Hepatic stellate cell (primary cell): ENCODE measurements at regions not wholly inside any gene's neighbourhood (a gene's known extent, or its start where the extent isn't known, plus 50 kb on each side); places are given as distances from the start of the nearest gene placed in this dataset.

ENCODE experiments used
- DNase-seq: peaks from one replicate; pipeline ENCODE4 v3.0.0; 2011; ENCODE audit warnings: low spot score

DNA sequence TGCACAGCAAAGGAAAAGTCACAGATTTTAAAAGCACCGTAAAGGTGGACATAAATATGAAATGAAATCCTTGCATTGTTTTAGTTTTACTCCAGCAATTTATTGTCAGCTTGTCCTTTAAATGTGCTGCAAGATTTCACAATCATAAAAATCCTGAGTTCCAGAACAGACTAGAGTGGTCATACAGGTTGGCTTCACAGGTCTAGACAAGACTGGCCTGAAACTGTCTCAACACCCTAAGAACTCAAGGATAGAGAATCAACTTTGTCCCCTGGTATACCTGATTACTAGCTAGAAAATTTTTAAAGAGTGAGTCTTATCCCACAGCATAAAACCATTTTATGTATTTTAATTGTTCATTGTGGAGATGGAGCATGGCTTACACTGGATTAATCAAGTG, 521.7 kb upstream of the MCTP2 start:
- no peak for DNase-seq

- no peak for DNase-seq
These were observed 522.5 kb upstream of the MCTP2 start for GRCh38 chr15:93708724-93709445.

- DNase-seq = no peak
These were observed 523.6 kb upstream of the MCTP2 start for GRCh38 chr15:93707751-93708150.

GRCh38 chr15:93706495-93707292, 524.7 kb upstream of the MCTP2 start:
- no peak for DNase-seq

GRCh38 chr15:93705753-93706455, 525.5 kb upstream of the MCTP2 start:
- DNase-seq = no peak

DNA sequence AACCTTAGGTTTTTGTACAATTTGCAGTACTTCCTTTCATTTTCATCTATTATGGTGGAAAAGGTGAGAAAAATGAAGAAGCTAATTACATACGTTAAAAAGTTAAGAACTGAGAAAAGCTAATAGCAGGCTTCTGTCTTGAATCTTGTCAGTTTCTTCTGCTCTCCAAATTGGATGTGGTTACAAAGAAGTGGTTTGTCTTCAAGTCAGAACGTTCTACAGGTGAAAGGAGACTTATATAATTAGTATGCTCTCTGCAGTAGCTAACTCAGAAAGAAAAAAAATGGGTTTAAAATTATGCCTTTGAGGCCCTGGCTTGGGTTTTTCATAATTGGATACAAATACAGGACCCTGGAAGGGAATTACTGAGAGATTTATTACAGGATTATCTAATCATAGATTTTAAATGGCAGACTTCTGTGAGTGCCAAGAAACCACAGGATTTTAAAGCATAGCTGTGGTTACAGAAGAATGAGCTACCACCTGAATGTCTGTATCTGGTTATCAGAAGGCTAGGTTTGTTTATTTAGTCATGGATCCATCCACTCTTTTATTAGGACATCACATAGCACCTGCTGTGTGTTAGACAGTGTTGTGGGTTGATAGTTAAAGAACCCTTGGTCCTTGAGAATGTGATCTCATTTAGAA, 528.1 kb upstream of the MCTP2 start:
- no peak for DNase-seq

DNA sequence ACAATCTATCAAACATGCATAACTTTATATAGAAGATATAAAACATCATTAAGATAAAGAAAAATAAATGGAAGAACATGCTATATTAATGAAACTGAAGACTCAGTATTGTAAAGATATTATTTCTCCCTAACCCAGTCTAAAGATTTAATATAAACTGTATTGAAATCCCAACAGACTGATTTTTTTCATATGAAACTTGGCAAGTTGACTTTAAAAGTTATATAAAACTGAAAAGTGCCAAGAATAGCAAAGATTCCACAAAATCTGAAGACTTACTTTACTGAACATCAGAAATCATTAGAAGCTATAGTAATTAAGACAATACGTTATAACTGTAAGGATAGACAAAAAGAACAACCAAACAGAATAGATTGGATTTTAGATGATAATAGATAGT, 531.3 kb upstream of the MCTP2 start:
- DNase-seq = no peak

DNA sequence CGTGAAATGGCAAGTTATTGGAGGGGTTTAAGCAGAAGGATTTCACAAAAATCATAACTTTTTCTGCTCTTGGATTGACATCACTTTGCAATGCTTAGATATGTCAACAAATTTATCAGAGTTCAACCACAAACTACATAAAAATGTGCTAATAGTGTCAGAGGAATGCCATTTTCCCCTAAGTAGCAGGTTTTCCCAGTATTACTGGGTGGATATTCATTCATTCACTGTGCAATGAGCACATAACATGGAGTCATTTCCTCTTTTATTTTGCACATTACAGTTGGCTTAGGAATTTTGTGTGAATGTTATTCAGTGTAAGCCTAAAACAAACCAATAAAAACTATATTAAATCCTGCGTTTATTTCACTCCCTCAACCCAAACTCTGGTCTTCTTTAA, 537.3 kb upstream of the MCTP2 start:
- DNase-seq = no peak

DNA sequence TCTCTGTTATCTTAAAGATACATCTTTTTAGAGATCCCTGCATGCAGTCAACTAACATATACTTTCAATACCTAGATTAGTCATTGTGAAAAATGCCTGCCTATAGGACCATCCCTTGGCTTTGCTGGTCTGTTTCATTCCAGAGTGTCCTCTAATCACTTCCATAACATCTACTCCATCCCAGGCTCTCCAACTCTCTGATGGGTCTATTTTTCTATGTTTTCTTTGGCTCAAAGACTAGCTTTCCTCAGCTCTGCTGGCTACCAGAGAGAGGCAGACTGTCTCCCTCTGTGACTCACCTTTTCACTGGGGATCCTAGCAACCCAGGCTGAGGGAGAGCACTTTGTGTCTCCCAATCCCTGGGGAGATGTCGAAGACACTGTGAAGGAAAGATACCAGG, 547.7 kb upstream of the MCTP2 start:
- DNase-seq = no peak

DNA sequence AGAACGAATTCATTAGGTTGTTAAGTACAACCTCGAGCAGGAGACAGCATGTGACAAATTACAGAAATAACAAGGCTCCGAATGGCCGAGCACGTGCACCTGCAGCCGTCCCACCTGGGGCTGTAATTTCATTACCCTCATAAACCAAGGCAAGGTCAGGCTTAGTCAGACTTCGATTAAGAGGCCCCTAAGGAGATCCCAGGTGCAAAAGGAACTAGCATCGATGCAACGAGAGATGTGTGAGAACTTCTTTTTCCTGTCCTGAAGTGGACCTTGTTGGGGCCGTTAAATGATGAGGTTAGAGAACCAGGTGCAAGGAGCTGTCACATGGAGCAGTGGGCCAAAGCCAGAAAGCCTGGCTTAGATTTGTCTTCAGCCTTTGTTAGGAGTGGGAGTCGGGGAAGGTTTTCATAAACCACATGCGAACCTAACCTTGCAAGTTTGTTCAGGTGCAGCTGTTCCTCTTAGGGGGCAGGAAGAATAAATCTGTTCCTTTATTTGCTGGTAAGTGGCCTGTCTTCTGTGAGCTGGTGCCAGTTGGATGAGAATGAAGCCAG, 559.9 kb upstream of the MCTP2 start:
- DNase-seq = no peak

- DNase-seq = no peak
These were observed 560.4 kb upstream of the MCTP2 start for GRCh38 chr15:93670931-93671330.

DNA sequence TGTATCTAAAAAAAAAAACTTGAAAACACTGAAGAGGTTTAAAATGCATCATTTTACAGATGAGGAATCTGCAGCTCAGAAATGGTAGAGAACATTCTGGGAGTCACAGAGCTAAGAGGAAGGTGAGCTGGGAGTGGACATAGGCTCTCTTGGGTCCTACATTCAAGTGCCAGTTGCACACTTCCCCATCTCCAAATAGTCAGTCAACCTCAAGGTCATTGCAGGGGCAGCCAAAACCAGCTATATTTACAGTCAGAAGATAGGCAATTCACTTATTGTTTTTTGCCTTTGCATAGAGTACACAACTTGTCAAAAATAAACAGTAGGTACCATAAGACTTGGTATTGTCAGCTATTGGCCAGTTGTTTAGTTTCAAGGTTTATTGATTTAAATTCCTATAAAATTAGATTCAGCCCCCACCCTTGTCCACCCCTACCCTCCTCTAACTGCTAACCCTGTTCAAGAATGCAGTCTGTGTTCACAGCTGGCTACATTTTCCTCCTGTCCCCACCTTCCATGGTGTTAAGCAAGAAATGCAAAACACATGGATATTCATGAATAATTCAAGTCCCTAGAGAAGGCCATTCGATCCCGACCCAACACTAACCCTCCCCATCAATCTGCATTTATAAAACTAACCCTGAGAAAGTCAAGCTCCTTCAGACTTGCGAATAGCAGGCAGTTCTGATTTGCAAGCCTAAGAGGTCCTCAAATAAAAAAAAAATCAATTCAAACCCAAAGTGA, 567.0 kb upstream of the MCTP2 start:
- no peak for DNase-seq

GRCh38 chr15:93662162-93662885, 569.0 kb upstream of the MCTP2 start:
- DNase-seq = no peak

- DNase-seq = no peak
These were observed 569.2 kb upstream of the RGMA start for GRCh38 chr15:93658026-93658816.

DNA sequence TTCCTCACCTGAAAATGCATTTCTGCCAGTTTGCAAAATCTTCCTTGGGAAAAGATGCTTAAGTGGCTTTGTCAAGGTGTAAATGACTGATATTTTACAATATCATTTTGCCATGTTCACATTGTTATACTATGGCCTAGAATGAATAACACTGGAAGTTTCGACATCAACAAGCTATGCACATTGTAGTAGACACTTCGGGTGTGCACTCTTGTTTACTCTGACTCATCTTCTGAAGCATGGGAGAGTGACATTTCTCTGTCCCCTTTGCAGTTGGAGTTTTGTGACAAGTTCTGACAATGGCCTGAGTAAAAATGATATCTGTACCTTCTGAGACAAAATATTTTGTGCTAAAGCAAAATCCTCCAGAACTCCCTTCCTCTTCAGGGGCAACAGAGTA, 567.0 kb upstream of the RGMA start:
- no peak for DNase-seq

DNA sequence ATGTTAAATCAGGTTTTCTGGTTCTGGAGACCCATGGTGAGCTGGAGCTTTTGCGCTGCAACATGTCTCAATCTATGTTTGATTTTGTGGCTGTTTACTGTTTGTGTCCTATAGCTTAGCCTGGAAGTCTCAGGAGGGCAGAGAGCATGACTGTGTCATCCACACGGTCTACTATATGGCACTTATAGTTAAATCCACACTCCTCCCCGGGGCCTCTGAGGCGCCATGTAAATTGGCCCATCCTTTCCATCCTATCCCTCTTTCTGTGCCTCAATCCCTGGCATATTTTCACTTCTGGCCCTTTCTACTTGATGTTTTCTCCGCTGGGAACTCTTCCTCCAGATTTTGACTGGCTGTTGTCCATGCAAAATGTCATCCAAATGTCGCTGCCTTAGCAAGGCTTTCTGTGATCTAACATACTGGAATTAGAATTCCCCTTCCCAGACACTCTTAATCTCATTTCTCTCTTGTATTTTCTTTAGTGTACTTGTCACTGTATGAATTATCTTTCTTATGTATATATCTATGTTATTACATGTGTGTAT, 560.8 kb upstream of the RGMA start:
- no peak for DNase-seq

DNA sequence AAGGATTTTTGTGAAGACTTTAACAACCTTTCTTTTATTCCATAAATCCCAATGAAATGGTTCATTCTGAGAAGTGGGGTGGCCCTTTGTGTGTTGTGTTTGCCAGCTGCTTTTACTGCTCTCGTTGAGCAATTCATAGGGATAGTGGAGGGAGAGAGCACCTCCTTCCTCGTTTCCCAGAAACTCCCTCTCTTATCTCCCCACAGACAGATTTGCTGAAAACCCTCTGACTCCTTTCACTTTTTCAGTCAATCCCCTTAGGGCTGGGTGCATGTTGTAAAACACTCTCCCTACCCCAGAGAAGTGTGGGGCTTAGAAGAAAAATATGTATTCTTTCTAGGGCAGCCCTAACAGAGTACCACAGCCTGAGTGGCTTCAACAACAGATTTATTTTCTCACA, 557.2 kb upstream of the RGMA start:
- DNase-seq = no peak

DNA sequence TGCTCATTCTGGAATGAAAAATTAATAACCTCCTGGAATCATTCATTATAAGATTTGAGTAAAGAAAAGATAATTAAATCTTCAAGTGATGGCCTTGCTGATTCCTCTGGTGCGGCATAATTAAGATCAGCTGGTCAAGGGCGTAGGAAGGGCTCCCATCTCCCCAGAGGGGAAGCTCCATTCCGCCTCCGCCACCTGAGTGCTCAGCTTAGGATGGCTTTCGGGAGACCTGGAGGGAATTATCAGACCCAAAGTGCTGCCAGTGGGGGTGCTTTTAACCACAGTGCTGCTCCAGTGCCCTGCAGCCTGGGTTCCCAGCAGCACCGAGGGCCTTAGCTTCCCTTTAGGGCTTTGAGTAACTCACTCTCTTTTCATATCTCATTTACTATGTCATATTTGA, 556.6 kb upstream of the RGMA start:
- DNase-seq = no peak

- DNase-seq = no peak
These were observed 555.6 kb upstream of the RGMA start for GRCh38 chr15:93644595-93644994.
